Tibial artery (tissue), 4 donors: ENCODE measurements at regions not wholly inside any gene's neighbourhood (a gene's known extent, or its start where the extent isn't known, plus 50 kb on each side); places are given as distances from the start of the nearest gene placed in this dataset.

Source experiments
- DNase-seq, 2 donors: peaks; one replicate each; pipeline ENCODE4 v3.0.0-alpha.2; 2019
- H3K27ac ChIP-seq, 2 donors: fragments of 200-600 bp; sonication (generic) in 1 of 2; 1 replicate in 1 of 2; 2 replicates in 1 of 2; pipeline ENCODE4 v1.5.1; 2018 to 2019; ENCODE audit warnings: mild to moderate bottlenecking in 1 of 2
- H3K27me3 ChIP-seq, 2 donors: fragments of 200-600 bp; sonication (generic) in 1 of 2; one replicate each; pipeline versions ENCODE4 v1.5.1 to v1.6.0; 2016 to 2019
- H3K36me3 ChIP-seq, 3 donors: fragments of 200-600 bp; sonication (generic) in 2 of 3; one replicate each; pipeline ENCODE4 v1.5.1; 2016 to 2019; ENCODE audit warnings: mild to moderate bottlenecking in 2 of 3
- H3K4me1 ChIP-seq, 4 donors: fragments of 200-600 bp; sonication (generic) in 2 of 4; 1 replicate in 3 of 4; 2 replicates in 1 of 4; pipeline ENCODE4 v1.5.1; 2016 to 2019
- H3K4me3 ChIP-seq, 2 donors: fragments of 200-600 bp; sonication (generic) in 1 of 2; 1 replicate in 1 of 2; 2 replicates in 1 of 2; pipeline ENCODE4 v1.5.1; 2018 to 2019; ENCODE audit warnings: mild to moderate bottlenecking in 2 of 2
- H3K9me3 ChIP-seq, 3 donors: fragments of 200-600 bp; sonication (generic) in 1 of 3; one replicate each; pipeline ENCODE4 v1.5.1; 2016 to 2019
- CTCF ChIP-seq, 2 experiments: fragments of 200-600 bp in 1 of 2; fragments of 450-650 bp in 1 of 2; IDR thresholded peaks; one replicate each; pipeline ENCODE4 v1.5.1; 2017 to 2019; ENCODE audit warnings: antibody characterized with exemption in 2 of 2, mild to moderate bottlenecking in 1 of 2, moderate library complexity in 1 of 2
- intact Hi-C: fragments of 100-400 bp; cut with DNase I; formaldehyde crosslinking; loops from one replicate; pipeline ENCODE4 v1.15.0; 2023; ENCODE audit warnings: low total_unique reads

- intact Hi-C loops = no loop called here
- Histone ChIP-seq H3K36me3 (no peaks in the 10 kb centered on the region), H3K27ac (no peak overlapping the region), H3K4me1 (no peaks in the 10 kb centered on the region), H3K4me3 (no peak overlapping the region), H3K9me3 (no peaks in the 10 kb centered on the region), H3K27me3 (no peaks in the 10 kb centered on the region)
- no peak for DNase-seq
- TF ChIP-seq CTCF (IDR thresholded peaks at IDR 0.05) = no peak
These were observed 1090.9 kb downstream of the ROBO2 start for GRCh38 chr3:78130741-78131290.

- no peaks in the 10 kb centered on the region for H3K27me3 ChIP-seq
These were observed 1094.6 kb downstream of the ROBO2 start for GRCh38 chr3:78134496-78134895.

GRCh38 chr3:78139166-78139565 lies 1099.3 kb downstream of the ROBO2 start:
- H3K4me3 ChIP-seq = no peak overlapping the region
- no peak overlapping the region for H3K27ac ChIP-seq
- no peak for TF ChIP-seq CTCF (IDR thresholded peaks at IDR 0.05)
- H3K27me3 ChIP-seq = no peaks in the 10 kb centered on the region
- H3K4me1 ChIP-seq = no peaks in the 10 kb centered on the region
- DNase-seq = no peak
- H3K36me3 ChIP-seq = no peaks in the 10 kb centered on the region
- no peaks in the 10 kb centered on the region for H3K9me3 ChIP-seq
- intact Hi-C loops = no loop called here

More at GRCh38 chr3:78134496-78134895, 1094.6 kb downstream of the ROBO2 start:
- Histone ChIP-seq H3K9me3 (no peaks in the 10 kb centered on the region), H3K36me3 (no peaks in the 10 kb centered on the region), H3K4me3 (no peak overlapping the region), H3K27ac (no peak overlapping the region), H3K4me1 (no peaks in the 10 kb centered on the region)
- DNase-seq = no peak
- TF ChIP-seq CTCF (IDR thresholded peaks at IDR 0.05) = no peak
- intact Hi-C loops = no loop called here

GRCh38 chr3:78140274-78140673 lies 1100.4 kb downstream of the ROBO2 start:
- TF ChIP-seq CTCF (IDR thresholded peaks at IDR 0.05) = no peak
- Histone ChIP-seq H3K9me3 (no peaks in the 10 kb centered on the region), H3K4me3 (no peak overlapping the region), H3K36me3 (no peaks in the 10 kb centered on the region), H3K27me3 (no peaks in the 10 kb centered on the region), H3K27ac (no peak overlapping the region), H3K4me1 (no peaks in the 10 kb centered on the region)
- DNase-seq = no peak
- intact Hi-C loops = no loop called here

GRCh38 chr3:78140866-78141265 lies 1101.0 kb downstream of the ROBO2 start:
- Histone ChIP-seq H3K36me3 (no peaks in the 10 kb centered on the region), H3K27me3 (no peaks in the 10 kb centered on the region), H3K9me3 (no peaks in the 10 kb centered on the region), H3K27ac (no peak overlapping the region), H3K4me1 (no peaks in the 10 kb centered on the region), H3K4me3 (no peak overlapping the region)
- DNase-seq = no peak
- intact Hi-C loops = no loop called here
- no peak for TF ChIP-seq CTCF (IDR thresholded peaks at IDR 0.05)

- no peak overlapping the region for H3K27ac ChIP-seq
- H3K4me3 ChIP-seq = no peak overlapping the region
- no peak for DNase-seq
- no peaks in the 10 kb centered on the region for H3K36me3 ChIP-seq
- no peaks in the 10 kb centered on the region for H3K9me3 ChIP-seq
- H3K4me1 ChIP-seq = no peaks in the 10 kb centered on the region
- H3K27me3 ChIP-seq = no peaks in the 10 kb centered on the region
- intact Hi-C loops = no loop called here
- no peak for TF ChIP-seq CTCF (IDR thresholded peaks at IDR 0.05)
These were observed 1101.4 kb downstream of the ROBO2 start for GRCh38 chr3:78141269-78141668.
